DMS114 treated with DMSO at 0.1 percent for 48 hours (cell line): ENCODE measurements at regions not wholly inside any gene's neighbourhood (a gene's known extent, or its start where the extent isn't known, plus 50 kb on each side); places are given as distances from the start of the nearest gene placed in this dataset.
"Not testable (repeated sequence)": the region's sequence is repeated elsewhere in the genome, so short reads cannot be mapped to it uniquely, and the experiment has no call there.

Source experiments
- DNase-seq: peaks from one replicate; lab custom pipeline; 2025; ENCODE audit not compliant: unreplicated experiment; lab: John Stamatoyannopoulos, UW

DNA sequence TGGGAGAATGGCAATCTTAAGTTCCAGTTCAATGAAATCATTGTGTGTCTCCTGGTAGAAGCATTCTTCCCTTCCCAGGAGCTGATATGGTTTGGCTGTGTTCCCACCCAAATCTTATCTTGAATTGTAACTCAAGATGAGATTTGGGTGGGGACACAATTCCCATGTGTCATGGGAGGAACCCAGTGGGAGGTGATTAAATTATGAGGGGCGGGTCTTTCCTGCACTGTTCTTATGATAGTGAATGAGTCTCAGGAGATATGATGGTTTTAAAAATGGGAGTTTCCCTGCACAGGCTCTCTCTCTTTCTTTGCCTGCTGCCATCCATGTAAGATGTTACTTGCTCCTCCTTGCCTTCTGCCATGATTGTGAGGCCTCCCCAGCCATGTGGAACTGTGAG, 108.3 kb upstream of the RUNX1 start:
- DNase-seq: not testable (repeated sequence)

DNA sequence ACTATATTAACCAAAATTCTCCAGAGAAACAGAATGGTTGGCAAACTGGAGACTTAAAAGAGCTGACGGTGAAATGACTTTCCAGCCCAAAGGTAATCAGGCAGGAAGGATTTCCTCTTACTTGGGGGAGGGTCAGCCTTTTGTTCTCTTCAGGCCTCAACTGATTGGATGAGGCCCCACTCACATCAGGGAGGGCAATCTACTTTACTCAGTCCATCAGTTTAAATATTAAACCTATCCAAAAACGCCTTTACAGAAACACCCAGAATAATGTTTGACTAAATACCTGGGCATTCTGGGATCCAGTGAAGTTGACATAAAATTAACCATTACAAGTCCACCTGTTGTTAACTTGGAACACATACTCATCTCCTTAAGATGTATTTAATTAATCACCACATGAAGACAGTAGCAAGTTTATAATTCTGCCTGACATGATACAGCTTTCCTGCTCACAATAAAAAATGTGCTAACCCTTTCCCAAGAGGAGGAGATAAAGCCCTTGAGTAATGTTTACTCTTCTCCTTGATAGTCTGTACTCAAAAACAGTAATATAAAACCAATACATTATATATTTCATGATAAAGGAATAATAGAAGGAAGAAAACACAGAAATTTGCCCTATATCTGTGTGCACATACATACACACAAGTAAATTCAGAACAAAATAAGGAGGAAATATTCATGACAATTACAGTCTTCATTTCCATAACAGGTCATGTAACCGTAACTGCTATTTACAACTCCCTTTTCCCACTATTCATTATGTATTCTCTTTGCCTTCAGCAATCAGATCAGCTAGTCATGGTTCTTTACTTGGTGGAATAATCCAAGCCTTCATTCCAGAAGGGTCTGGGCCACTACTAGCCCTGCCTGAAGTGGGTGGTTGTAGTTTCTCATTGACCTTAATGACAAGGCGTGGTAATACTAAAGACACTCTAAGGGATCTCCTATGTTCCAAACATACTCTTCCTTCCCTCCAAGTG, 107.5 kb upstream of the RUNX1 start:
- DNase-seq: no peak

DNA sequence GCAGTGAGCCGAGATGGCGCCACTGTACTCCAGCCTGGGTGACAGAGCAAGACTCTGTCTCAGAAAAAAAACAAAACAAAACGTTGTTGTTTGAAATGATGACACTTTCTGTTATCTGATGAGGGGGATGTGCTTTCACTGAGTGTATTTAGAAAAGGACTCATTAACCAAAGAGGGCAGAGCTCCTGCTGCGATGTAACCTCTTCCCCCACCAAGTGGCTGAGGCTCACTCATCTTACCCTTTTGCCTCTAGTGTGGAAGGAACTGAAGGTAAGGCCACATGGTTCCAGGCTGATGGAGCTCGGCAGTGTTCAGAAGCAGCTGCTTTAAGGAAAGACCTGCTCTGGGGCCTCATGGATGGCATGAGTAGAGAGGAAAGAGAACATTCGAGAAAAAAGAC, 105.7 kb upstream of the RUNX1 start:
- DNase-seq: no peak

DNA sequence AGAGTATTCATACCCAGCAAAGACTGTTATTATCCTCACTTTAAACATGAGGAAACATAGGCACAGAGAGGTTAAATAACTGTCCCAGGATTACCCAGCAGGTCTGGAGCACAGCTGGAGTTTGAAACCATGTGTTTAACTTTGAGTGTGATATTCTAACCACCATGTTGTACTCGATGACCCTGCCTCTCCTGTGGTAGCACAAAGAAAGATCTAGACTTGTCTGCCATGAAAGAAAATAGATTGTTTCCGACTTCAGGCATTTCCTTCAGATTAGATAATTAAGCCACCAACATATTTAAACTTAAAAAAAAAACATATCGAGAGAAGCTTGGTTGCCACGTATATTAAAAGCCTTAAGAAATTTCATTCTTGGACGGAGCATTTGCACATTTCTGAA, 104.6 kb upstream of the RUNX1 start:
- DNase-seq: no peak

DNA sequence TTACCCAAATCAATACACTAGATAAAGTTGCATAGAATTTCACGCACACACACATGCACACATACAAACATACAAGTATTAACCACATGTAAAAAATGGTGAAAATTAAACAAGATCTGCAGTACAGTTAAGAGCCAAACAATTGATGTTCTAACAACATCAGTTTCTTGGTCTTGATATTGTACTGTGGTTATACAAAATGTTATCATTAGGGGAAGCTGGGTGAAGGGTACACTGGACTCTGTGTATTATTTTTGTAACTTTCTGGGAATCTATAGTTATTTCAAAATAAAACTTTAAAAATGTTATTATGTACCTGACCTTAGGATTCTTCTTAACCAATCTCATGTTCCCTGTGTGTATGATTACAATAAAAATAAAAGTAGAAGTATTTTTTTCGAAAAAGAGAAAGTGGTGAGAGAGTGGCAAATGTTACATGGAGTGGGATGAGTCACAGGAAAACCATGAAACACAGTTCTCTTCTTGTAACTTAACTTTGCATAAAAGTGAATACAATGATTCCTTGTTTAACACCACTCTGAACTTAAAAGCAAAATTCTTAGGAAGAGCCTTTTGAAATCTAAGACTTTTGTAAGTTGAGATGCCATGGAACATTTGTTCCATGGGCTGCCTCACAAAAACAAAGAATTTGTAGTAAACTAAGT, 101.6 kb upstream of the RUNX1 start:
- no peak for DNase-seq

DNA sequence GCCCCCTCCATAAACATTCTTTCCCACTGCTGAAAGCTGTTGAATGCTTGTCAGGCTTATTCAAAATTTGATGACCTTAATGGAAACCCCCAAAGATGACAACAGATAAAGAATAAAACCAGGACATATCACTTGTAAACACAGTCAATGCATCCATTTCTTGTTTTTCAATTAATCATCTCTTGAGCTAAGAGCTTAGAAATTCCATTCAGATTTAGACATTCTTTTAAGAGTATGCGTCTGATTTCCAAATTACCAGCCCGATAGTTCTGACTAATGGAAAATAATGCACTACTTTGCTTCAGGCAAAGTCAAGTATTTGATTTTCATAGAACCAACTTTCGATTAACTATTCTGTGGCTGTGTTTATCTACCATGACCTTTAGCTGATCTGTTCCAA, 100.6 kb upstream of the RUNX1 start:
- no peak for DNase-seq

DNA sequence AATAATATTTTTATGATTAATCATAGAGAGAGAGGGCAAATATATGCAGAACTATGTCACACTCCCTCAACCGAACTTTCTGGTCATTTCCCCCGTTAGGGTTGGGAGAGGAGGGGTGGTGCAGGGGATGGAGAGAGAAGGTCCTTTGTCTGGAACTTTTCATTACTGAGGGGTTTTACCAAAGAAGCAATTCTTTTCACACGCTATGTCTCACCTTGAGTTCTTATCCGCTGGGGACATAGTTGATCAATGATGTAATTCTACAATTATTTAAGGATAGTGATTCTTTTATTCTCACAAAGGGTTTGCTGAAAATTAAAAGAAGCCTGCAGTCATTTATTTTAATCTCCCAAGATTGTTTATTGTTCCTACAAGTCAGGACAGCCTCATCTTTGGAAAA, 98.3 kb upstream of the RUNX1 start:
- no peak for DNase-seq

DNA sequence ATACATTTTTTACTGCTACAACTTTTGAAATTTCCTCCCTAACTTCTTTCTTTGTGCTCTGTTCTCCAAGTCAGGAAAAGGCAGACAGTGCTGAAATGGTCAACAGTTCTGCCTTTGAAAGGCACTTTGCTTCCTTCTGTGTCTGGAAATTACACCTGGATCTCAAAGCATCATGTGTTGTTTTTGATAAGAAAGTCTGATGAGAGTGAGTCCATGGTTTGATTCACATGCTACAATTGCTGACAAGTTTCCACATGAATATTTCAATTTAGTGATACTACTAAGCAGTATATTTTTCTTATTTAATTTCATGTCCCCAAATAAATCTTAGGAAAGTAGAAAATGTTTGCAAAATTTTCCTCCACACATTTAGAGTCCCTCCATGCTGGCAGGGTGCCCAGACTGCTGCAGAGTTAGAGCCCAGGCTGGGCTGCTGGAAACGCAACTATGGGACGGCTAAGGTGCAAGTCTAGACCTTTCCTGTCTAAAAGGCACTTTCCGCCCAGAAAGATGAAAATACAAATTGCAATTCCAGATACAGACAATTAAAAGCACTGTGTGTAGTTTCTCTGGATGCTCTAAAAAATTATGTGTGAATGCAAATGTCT, 96.6 kb upstream of the RUNX1 start:
- DNase-seq: no peak

DNA sequence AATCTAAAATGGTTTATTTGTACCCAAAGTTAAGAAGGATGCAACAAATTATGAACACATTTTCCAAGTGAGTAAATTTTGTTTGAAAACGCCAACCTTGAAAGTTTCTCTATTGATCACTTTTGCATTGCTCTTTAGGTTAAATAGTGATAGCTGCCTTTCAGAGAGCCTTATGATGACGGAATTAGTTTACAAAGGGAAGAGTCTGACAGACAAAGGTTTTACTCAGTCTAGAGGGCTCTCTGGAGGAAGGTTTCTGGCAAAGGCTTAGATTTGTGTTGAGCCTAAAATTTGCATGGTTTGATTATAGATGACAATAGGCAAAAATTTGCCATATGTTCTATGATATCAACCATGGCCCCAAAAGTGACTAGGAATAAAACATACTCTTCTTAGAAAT, 95.9 kb upstream of the RUNX1 start:
- no peak for DNase-seq

DNA sequence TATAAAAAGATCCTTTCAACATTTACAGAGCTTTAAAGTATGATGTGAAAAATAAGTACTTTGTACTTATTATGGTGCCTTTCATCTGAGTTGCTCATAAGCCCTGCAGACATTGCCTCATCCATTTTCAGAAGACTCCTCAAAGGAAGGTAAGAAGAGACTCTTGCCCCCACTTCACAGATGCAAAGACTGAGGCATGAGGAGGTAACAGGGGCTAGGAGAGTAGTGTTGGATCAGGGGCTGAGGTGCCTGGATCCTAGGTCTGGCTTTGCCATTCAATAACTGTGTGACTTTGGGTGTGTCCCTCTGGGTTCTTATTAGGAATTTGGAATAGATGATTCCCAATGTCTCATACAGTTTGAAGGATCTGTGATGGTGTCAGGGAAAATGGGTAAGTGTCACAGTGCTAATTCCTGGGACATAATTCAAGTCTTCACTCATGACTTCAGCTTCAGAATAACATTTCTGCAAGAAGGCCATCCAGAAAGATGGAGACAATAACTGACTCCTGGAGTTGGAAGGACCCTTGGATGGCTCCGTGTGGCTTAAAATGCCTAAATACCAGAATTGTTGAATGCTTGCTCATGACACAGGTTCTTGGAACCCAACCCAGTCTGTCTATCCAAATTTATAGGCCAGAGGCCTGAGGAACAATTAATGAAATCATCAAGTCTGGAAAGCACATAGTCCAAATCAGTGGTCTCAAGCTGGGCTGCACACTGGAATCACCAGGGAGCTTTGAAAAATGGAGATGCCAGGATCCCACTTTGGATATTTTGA, 93.1 kb upstream of the RUNX1 start:
- no peak for DNase-seq

DNA sequence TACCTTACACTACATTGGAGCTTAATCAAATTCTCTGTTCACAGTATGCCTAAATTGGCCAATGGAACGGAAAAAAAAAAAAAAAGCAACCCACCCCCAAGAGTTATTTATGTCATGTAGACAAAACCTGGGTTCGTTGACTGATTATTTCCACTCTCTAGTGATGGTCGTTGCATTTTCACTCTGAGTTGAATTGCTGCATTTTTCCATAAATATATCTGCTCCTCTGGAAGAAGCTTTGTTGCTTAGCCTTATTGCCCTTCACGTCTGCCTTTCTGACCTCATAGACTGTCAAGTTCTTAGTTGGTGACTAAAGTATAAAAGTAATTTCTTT, 90.2 kb upstream of the RUNX1 start:
- no peak for DNase-seq

DNA sequence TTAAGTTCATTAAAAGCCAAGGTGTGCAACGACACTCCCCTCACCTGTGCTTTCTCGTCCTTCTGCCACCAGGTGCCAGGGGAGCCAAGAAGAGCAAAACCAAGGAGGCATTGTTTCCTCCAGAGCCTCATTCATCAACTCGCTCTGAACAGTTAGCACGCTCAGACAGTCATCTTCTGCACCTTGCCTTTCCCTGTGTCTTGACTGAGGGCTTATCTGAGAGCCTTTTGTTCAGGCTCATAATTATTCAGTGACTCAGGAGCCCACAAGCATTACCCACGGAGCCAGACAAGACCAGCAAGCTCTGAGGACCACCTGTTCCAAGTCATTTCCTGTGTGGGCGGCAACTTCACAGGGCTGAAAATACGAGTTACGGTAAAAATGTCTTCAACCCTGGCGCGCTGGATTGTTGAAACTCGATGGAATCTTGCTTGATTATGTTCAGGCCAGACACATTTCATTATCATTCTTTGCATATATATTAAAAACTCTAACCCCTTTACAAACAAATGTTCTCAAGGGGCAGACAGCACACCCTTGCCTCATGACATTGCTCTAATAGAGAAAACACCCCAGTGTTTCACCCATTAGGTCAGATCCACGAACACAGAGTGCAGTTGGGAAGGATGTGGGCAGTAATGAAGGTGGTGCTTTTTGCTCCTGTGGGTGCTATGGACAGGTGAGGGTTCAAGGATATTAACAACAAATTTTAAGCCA, 89.7 kb upstream of the RUNX1 start:
- no peak for DNase-seq

DNA sequence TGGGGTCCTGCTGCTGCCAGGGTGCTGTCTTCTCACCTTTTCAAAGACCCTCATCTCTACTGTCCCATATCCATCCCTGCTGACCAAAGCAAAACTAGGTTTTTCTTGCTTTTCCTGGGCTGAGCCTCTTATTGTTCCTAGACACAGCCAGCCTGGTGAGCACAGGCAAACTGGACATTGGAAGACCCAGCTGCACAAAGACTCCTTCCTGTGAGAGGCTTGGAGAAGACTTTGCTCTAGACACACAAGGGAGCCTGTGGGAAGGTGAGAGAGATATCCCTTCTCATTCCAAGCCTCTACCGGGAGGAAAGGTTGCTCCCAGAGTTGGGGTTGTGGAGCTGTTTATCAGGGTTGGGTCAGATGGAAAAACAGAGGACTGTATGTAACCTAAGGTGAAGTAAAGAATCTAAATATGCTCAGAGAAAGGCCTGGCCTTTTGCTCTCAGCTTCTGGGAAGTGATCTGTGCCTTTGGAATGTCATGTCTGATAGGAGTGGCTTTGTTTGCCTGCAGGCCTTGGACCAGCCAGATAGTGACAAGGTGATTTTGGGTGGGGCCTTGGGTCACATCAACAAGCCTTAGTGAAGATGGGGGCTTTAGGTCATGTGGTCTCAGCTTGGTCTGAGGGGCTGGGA, 87.6 kb upstream of the RUNX1 start:
- no peak for DNase-seq

DNA sequence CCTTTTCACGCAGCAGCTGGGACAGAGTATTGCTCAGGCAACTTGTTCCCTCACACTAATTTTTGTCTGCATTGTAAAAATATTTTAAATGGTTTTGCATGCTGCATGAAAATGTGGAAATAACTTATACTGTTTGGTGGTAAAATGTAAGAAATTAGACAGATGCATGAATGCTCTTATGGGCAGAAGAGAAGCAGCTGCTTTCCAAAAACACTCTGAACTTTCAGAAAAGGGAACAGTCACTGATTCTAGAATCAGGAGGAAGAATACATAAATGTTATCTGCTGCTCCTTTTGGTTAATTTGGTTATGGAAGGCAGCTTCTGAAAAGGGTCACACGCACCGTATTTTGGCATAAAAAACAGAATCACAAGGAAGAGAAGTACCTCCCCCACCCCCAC, 87.0 kb upstream of the RUNX1 start:
- DNase-seq: no peak

DNA sequence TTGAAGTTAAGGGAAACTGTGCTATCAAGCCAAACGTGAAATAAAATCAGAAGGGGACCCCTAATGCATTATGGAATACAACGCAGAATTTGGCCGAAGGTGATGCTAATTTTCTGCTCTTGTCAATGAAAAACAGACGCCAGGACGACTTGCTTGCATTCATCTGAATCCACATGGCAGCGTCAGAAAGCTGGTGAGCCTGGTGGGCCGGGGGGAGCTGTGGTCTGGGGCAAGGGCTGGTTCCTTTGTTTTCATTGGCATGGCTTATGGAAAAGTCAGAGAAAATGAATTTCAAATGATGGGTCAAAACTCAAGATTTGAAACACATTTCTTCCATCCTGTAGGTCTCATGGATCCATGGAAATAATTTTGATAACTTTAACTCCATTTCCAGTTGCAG, 86.4 kb upstream of the RUNX1 start:
- no peak for DNase-seq

DNA sequence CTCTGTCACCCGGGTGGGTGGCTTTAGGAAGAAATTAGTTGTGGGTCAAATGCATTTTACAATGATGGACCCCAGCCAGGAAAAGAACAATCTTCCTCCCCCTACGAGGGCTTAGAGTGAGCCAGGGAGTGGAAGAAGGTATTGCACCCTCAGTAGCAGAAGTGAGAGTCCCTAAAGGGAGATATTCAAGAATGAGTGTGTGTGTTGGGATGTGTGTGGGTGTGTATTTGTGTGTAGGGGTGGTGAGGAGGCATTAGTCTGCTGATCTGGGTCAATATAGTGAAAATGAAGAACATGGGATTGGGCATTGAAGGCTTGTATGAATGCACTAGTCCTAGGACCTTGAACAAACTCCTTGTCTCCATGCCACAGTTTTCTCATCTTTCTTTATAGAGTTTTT, 85.2 kb upstream of the RUNX1 start:
- DNase-seq: no peak

DNA sequence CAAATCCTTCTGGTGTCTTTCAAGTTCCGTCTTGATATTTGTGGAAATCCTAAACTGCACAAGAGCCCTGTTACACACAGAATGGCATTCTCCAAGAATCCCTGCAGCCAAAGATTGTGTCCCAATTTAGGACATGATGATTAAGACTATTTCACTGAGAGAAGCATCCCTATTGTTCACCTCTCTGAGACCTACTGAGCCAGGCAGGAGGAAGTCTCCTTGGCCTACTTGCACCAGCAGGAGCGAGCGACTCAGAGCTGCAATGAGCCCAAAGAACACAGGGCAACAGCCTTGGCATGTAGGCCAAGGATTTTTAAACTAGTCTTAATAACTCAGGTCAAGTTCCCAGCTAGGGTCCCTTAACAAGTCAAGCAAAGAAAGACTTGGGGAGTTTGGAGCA, 79.4 kb upstream of the RUNX1 start:
- no peak for DNase-seq

DNA sequence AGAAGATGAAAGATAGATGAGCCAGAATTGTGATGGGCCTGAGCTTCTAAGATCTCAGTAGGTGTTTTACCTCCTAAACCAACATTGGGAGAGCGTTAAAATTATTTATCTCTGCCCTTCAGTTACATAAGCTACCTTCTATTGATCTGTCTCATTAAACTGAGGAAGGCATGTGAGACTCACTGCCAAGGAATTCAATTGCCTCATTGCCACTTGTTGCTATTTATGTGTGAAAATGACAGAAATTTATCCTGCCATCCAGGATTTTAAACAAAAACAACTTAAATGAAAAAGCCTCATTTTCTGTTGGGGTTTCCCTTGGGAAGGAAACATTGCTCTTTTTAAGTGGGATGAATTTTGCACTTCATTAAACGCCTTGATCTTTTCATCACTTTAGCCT, 78.7 kb upstream of the RUNX1 start:
- no peak for DNase-seq

DNA sequence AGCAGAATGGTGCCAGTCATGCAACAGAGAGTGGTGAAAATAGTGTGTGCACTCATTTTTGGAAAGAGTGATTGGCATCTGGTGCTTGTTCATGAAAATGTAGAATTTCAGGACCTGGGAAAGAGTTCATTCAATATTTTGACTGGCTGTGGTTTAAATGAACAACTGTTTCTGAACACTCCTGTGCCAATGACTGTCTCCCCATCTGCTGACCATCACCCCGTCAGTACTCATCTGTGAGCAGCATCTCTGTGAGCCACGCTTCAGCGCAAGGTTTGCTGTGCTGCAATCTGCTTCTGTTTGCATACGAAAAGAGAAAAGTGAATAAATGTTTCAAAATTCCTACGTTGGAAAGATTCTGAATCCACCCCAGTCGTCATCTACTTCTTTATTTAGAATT, 77.9 kb upstream of the RUNX1 start:
- no peak for DNase-seq

DNA sequence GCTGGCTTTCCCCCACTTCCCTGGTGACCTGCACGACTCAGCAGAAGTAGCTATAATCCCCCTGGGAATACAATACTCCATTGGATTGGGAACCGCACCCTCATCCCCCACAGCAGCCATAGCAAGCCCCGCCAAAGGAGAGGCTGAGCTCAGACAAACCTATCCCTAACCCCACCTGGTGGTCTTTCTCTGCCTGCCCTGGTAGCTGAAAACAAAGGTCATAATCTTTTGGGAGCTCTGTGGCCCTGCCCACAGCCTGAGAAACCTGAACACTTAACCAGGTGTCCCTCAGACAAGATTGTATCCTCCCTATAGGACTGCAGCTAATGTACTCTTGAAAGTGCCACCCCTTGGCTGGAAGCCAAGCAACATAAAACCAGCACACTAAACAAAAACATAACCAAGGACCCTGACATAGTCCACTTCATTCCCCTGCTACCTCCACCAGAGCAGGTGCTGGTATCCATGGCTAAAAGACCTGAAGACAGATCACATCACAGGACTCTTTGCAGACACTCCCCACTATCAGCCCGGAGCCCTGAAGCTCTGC, 71.6 kb upstream of the RUNX1 start:
- DNase-seq: no peak
